OCI-LY7 (cell line): ENCODE measurements at regions not wholly inside any gene's neighbourhood (a gene's known extent, or its start where the extent isn't known, plus 50 kb on each side); places are given as distances from the start of the nearest gene placed in this dataset.
A peak's percentile ranks its signal among the peaks of the same experiment; 100 is the strongest.

Experiments
- BruUV-seq: library from RNA; stranded (reverse); fragments of 400-500 nt; replicated peaks from 2 replicates; lab custom pipeline; 2021; lab: Mats Ljungman, UMichigan
- CTCF ChIA-PET: fragments of 300-600 bp; sonication (Branson Sonifier 250); formaldehyde crosslinking; loops from one replicate; lab custom pipeline; 2022; ENCODE audit warnings: antibody characterized with exemption; ENCODE audit not compliant: unreplicated experiment; lab: Charles Lee
- POLR2A ChIA-PET: fragments of 300-600 bp; sonication (Branson Sonifier 250); formaldehyde crosslinking; loops from one replicate; lab custom pipeline; 2022; ENCODE audit warnings: antibody characterized with exemption; lab: Charles Lee
- DNase-seq: peaks from one replicate; pipeline ENCODE4 v3.0.0-alpha.2; 2015; ENCODE audit warnings: low spot score
- H2AFZ ChIP-seq: fragments of 200-600 bp; sonication (generic), shearing (Covaris generic); 2 replicates; pipeline ENCODE4 v1.6.1; 2014; ENCODE audit warnings: mild to moderate bottlenecking, antibody characterized with exemption, low read length, moderate library complexity
- H3K27ac ChIP-seq: fragments of 200-600 bp; sonication (generic); 2 replicates; pipeline ENCODE4 v1.5.1; 2014; ENCODE audit warnings: mixed run types, low read depth, mild to moderate bottlenecking, moderate library complexity, low read length, inconsistent platforms; ENCODE audit not compliant: poor library complexity, severe bottlenecking
- H3K36me3 ChIP-seq: fragments of 200-600 bp; sonication (generic); 2 replicates; pipeline ENCODE4 v1.6.1; 2014; ENCODE audit warnings: mild to moderate bottlenecking, antibody characterized with exemption, low read length, moderate library complexity, mixed read lengths; ENCODE audit not compliant: insufficient read depth
- H3K4me1 ChIP-seq: fragments of 200-600 bp; sonication (generic); 2 replicates; pipeline ENCODE4 v1.5.1; 2014; ENCODE audit warnings: mild to moderate bottlenecking, low read length; ENCODE audit not compliant: insufficient read depth, poor library complexity, severe bottlenecking
- H3K4me2 ChIP-seq: fragments of 200-600 bp; sonication (generic); 2 replicates; pipeline ENCODE4 v1.6.1; 2014; ENCODE audit warnings: mild to moderate bottlenecking, low read length
- H3K4me3 ChIP-seq: fragments of 200-600 bp; sonication (generic); 2 replicates; pipeline ENCODE4 v1.5.1; 2014; ENCODE audit warnings: mild to moderate bottlenecking, low read depth, low read length; ENCODE audit not compliant: poor library complexity, severe bottlenecking
- H3K79me2 ChIP-seq: fragments of 200-600 bp; sonication (generic); 2 replicates; pipeline ENCODE4 v1.6.1; 2016; ENCODE audit warnings: low read depth, mild to moderate bottlenecking, low read length, moderate library complexity, mixed read lengths; ENCODE audit not compliant: insufficient read depth
- H3K9me2 ChIP-seq: fragments of 200-600 bp; sonication (generic); 2 replicates; pipeline ENCODE4 v1.6.1; 2016; ENCODE audit warnings: mild to moderate bottlenecking, low read length, mixed read lengths; ENCODE audit not compliant: insufficient read depth
- H3K9me3 ChIP-seq: fragments of 200-600 bp; sonication (generic); 2 replicates; pipeline ENCODE4 v1.6.1; 2014; ENCODE audit warnings: mild to moderate bottlenecking, mixed run types, low read length, mixed read lengths
- H4K20me1 ChIP-seq: fragments of 200-600 bp; sonication (generic); 2 replicates; pipeline ENCODE4 v1.6.1; 2014; ENCODE audit warnings: mild to moderate bottlenecking, antibody characterized with exemption, low read length, moderate library complexity, mixed read lengths; ENCODE audit not compliant: insufficient read depth
- CTCF ChIP-seq: fragments of 200-600 bp; sonication (generic); conservative IDR thresholded peaks from 2 replicates; pipeline ENCODE4 v1.5.1; 2014; ENCODE audit warnings: mild to moderate bottlenecking, antibody characterized with exemption, low read length, moderate library complexity, mixed read lengths
- EZH2phosphoT487 ChIP-seq: fragments of 200-600 bp; sonication (generic); IDR thresholded peaks from 2 replicates; pipeline ENCODE4 v1.6.1; 2018; ENCODE audit warnings: low read depth, borderline replicate concordance, mild to moderate bottlenecking, mixed run types, antibody characterized with exemption, low read length, moderate library complexity, mixed read lengths
- intact Hi-C: fragments of 100-400 bp; cut with micrococcal nuclease; formaldehyde crosslinking; loops from one replicate; pipeline ENCODE4 v1.10.0; 2022; ENCODE audit not compliant: unreplicated experiment

- Histone ChIP-seq H3K4me1 (no peaks in the 10 kb centered on the region), H3K4me2 (no peak overlapping the region), H3K79me2 (no peaks in the 10 kb centered on the region), H3K36me3 (no peaks in the 10 kb centered on the region), H2AFZ (no peak overlapping the region), H3K9me2 (no peaks in the 10 kb centered on the region), H3K9me3 (no peaks in the 10 kb centered on the region), H4K20me1 (no peaks in the 10 kb centered on the region), H3K4me3 (no peak overlapping the region), H3K27ac (no peak overlapping the region)
- TF ChIP-seq CTCF (no peak), EZH2phosphoT487 (no peak)
- POLR2A ChIA-PET, result no interaction called here
- CTCF ChIA-PET, result no interaction called here
- no peak for DNase-seq
- intact Hi-C loops, result no loop called here
- BruUV-seq, result no TSS peak
Measured at GRCh38 chr3:34411596-34411995, 613.2 kb downstream of the PDCD6IP start.

GRCh38 chr3:34419801-34420200 lies 621.4 kb downstream of the PDCD6IP start:
- Histone ChIP-seq H3K36me3 (no peaks in the 10 kb centered on the region), H4K20me1 (no peaks in the 10 kb centered on the region), H3K4me2 (no peak overlapping the region), H3K4me3 (no peak overlapping the region), H3K27ac (no peak overlapping the region), H3K9me3 (no peaks in the 10 kb centered on the region), H3K9me2 (no peaks in the 10 kb centered on the region), H3K79me2 (no peaks in the 10 kb centered on the region), H2AFZ (no peak overlapping the region), H3K4me1 (no peaks in the 10 kb centered on the region)
- CTCF ChIA-PET, result no interaction called here
- no peak for TF ChIP-seq EZH2phosphoT487
- no TSS peak for BruUV-seq
- DNase-seq, result peak; percentile 1
- intact Hi-C loops, result no loop called here
- POLR2A ChIA-PET, result interaction anchor here (0.8 kb wide), 1 partner anchor 12 kb away, joined by 3 read pairs; no protein-coding TSS in a partner anchor

- no peaks in the 10 kb centered on the region for H3K9me3 ChIP-seq
- no peak for DNase-seq
- intact Hi-C loops, result no loop called here
- CTCF ChIA-PET, result no interaction called here
- no peak overlapping the region for H2AFZ ChIP-seq
- no peaks in the 10 kb centered on the region for H3K79me2 ChIP-seq
- no peaks in the 10 kb centered on the region for H4K20me1 ChIP-seq
- no peak overlapping the region for H3K27ac ChIP-seq
- H3K36me3 ChIP-seq, result no peaks in the 10 kb centered on the region
- H3K9me2 ChIP-seq, result no peaks in the 10 kb centered on the region
- TF ChIP-seq CTCF, result no peak
- TF ChIP-seq EZH2phosphoT487, result no peak
- BruUV-seq, result no TSS peak
- H3K4me3 ChIP-seq, result no peak overlapping the region
- H3K4me2 ChIP-seq, result no peak overlapping the region
- POLR2A ChIA-PET, result no interaction called here
- H3K4me1 ChIP-seq, result no peaks in the 10 kb centered on the region
Measured at GRCh38 chr3:34421762-34422161, 623.3 kb downstream of the PDCD6IP start.
